Coronary artery (tissue), 2 donors: ENCODE measurements at regions not wholly inside any gene's neighbourhood (a gene's known extent, or its start where the extent isn't known, plus 50 kb on each side); places are given as distances from the start of the nearest gene placed in this dataset.

ENCODE experiments used
- DNase-seq: peaks from one replicate; pipeline ENCODE4 v3.0.0-alpha.2; 2017; ENCODE audit warnings: low spot score
- H3K27ac ChIP-seq, 2 donors: fragments of 200-600 bp; sonication (generic); one replicate each; pipeline ENCODE4 v1.5.1; 2016 to 2019
- H3K4me3 ChIP-seq: fragments of 200-600 bp; sonication (generic); 2 replicates; pipeline ENCODE4 v1.5.1; 2016; ENCODE audit warnings: mild to moderate bottlenecking, moderate library complexity
- CTCF ChIP-seq: fragments of 200-600 bp; sonication (generic); IDR thresholded peaks from one replicate; pipeline ENCODE4 v1.5.1; 2019; ENCODE audit warnings: antibody characterized with exemption

- H3K4me3 ChIP-seq: no peak overlapping the region
- no peak for TF ChIP-seq CTCF
- peak; percentile 33 for DNase-seq
- no peak overlapping the region for H3K27ac ChIP-seq
Observed at GRCh38 chr1:22290157-22290556, 147.3 kb upstream of the WNT4 start.

- DNase-seq: peak; percentile 11
- Histone ChIP-seq H3K27ac (no peak overlapping the region), H3K4me3 (no peak overlapping the region)
- no peak for TF ChIP-seq CTCF
Observed at GRCh38 chr1:22290611-22291010, 147.7 kb upstream of the WNT4 start.

GRCh38 chr1:22291057-22291456 lies 148.2 kb upstream of the WNT4 start:
- no peak for DNase-seq
- Histone ChIP-seq H3K4me3 (no peak overlapping the region), H3K27ac (no peak overlapping the region)
- TF ChIP-seq CTCF: no peak

GRCh38 chr1:22291494-22291893 lies 148.6 kb upstream of the WNT4 start:
- Histone ChIP-seq H3K27ac (no peak overlapping the region), H3K4me3 (no peak overlapping the region)
- DNase-seq: peak; percentile 24
- no peak for TF ChIP-seq CTCF

- Histone ChIP-seq H3K4me3 (no peak overlapping the region), H3K27ac (no peak overlapping the region)
- DNase-seq: peak; percentile 50
- no peak for TF ChIP-seq CTCF
Observed at GRCh38 chr1:22292011-22292788, 149.3 kb upstream of the WNT4 start.

GRCh38 chr1:22295396-22295795 lies 152.5 kb upstream of the WNT4 start:
- DNase-seq: peak; percentile 0
- Histone ChIP-seq H3K4me3 (no peak overlapping the region), H3K27ac (no peak overlapping the region)
- no peak for TF ChIP-seq CTCF

- no peak overlapping the region for H3K4me3 ChIP-seq
- H3K27ac ChIP-seq: no peak overlapping the region
- DNase-seq: peak; percentile 12
- no peak for TF ChIP-seq CTCF
Observed at GRCh38 chr1:22295856-22296255, 153.0 kb upstream of the WNT4 start.
